ENCODE measurements at regions not wholly inside any gene's neighbourhood (a gene's known extent, or its start where the extent isn't known, plus 50 kb on each side); places are given as distances from the start of the nearest gene placed in this dataset.
A peak's percentile ranks its signal among the peaks of the same experiment; 100 is the strongest.

DNA sequence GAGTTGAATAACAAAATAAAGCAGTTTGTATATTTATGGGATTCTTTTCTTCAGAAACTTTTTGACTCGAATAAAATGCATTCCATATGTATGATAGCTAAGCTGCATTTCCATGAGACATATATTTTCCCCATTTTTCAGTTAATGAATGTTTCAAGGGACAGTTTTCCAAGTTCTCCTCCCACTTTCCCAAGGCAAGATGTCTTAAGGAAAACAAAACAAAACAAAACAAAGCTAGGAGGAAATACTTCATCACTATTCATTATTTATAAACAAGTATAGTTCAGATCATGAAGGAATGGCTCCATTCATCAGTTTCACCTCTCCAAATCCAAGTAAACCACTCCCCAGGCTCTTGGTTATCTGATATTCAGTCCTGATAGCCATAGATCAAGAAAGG lies 261.0 kb downstream of the WDR11 start:
- Histone ChIP-seq H3K27me3 (no peaks in the 10 kb centered on the region), H3K9me3 (peaks cover 0 to 13% (median 6%) of the 10 kb centered on the region in 4 donors), H3K4me3 (no peak overlapping the region), H3K36me3 (no peaks in the 10 kb centered on the region), H3K4me1 (no peaks in the 10 kb centered on the region), H3K27ac (no peak overlapping the region)
- intact Hi-C loops (cut with DNase I; ENCODE audit: low total_unique reads), result no loop called here
- 44 to 76% (median 67%) methylated on average over 1 of the region's 1 CpG for whole genome bisulfite sequencing, 5 donors
- DNase-seq, result peak in 1 of 2 donors; percentile 13
- no peak for TF ChIP-seq POLR2A (IDR thresholded peaks at IDR 0.05)
- TF ChIP-seq EP300 (IDR thresholded peaks at IDR 0.05), result no peak
- no peak for TF ChIP-seq POLR2AphosphoS5 (IDR thresholded peaks at IDR 0.05)
- TF ChIP-seq, protein P1, sequence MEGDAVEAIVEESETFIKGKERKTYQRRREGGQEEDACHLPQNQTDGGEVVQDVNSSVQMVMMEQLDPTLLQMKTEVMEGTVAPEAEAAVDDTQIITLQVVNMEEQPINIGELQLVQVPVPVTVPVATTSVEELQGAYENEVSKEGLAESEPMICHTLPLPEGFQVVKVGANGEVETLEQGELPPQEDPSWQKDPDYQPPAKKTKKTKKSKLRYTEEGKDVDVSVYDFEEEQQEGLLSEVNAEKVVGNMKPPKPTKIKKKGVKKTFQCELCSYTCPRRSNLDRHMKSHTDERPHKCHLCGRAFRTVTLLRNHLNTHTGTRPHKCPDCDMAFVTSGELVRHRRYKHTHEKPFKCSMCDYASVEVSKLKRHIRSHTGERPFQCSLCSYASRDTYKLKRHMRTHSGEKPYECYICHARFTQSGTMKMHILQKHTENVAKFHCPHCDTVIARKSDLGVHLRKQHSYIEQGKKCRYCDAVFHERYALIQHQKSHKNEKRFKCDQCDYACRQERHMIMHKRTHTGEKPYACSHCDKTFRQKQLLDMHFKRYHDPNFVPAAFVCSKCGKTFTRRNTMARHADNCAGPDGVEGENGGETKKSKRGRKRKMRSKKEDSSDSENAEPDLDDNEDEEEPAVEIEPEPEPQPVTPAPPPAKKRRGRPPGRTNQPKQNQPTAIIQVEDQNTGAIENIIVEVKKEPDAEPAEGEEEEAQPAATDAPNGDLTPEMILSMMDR (IDR thresholded peaks at IDR 0.05), result no peak

DNA sequence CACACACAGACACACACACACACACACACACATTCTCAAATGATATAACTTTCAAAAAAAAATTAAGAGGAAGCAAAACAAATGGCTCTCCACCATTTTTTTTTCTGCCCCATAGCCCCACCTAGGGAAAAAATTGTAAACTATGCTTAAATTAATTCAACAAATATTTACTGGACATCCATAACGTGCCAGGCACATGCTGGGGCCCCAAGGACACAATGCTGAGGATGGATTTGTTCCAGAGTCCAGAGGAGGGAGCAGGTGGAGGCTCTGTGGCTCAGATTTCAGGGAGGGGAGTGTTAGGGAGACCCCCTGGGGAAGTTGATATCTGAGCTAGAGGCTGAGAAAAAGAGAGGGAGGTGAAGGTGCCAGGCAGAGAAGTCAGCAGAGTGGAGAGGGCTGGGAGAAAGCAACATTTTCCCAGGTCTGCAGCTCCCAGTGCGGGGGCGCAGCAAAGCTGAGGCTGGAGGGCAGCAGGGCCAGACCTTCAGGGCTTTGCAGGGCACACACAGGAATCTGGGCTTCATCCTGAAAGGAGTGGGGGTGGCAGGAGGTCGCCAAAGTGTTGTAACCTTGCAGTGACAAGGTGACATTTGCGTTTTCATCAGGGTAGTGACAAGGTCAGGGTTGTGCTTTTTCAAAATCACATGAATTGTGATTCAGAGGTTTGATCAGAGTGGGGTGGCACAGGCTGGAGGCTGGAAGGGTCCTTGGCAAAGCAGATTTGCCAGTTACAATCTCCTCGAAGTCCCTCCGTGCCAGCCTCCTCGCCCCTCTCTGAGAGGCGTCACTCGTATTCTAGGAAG lies 261.6 kb downstream of the WDR11 start:
- intact Hi-C loops (cut with DNase I; ENCODE audit: low total_unique reads), result no loop called here

GRCh38 chr10:121113385-121113696 lies 262.2 kb downstream of the WDR11 start:
- intact Hi-C loops (cut with DNase I; ENCODE audit: low total_unique reads), result no loop called here
- no peak overlapping the region for H3K27ac ChIP-seq
- H3K27me3 ChIP-seq, result no peaks in the 10 kb centered on the region
- H3K9me3 ChIP-seq, result peaks cover 0 to 15% (median 6%) of the 10 kb centered on the region in 4 donors
- H3K4me1 ChIP-seq, result no peaks in the 10 kb centered on the region
- TF ChIP-seq POLR2AphosphoS5 (IDR thresholded peaks at IDR 0.05) (no peak), POLR2A (IDR thresholded peaks at IDR 0.05) (no peak), EP300 (IDR thresholded peaks at IDR 0.05) (no peak)
- TF ChIP-seq, protein P1 (IDR thresholded peaks at IDR 0.05), result no peak
- no peak overlapping the region for H3K4me3 ChIP-seq
- no peak for DNase-seq
- no peaks in the 10 kb centered on the region for H3K36me3 ChIP-seq

More for the DNA sequence above, 261.6 kb downstream of the WDR11 start:
- Histone ChIP-seq H3K27me3 (no peaks in the 10 kb centered on the region), H3K4me3 (no peak overlapping the region), H3K27ac (no peak overlapping the region), H3K9me3 (peaks cover 0 to 15% (median 6%) of the 10 kb centered on the region in 4 donors), H3K36me3 (no peaks in the 10 kb centered on the region), H3K4me1 (no peaks in the 10 kb centered on the region)
- WGBS, 5 donors, result 68 to 74% (median 73%) methylated on average over 10 of the region's 10 CpGs
- TF ChIP-seq POLR2AphosphoS5 (IDR thresholded peaks at IDR 0.05) (no peak), EP300 (IDR thresholded peaks at IDR 0.05) (no peak), POLR2A (IDR thresholded peaks at IDR 0.05) (no peak)
- TF ChIP-seq, protein P1 (IDR thresholded peaks at IDR 0.05), result no peak
- DNase-seq, result peak in 1 of 2 donors; percentile 30

GRCh38 chr10:121113911-121114310 lies 262.7 kb downstream of the WDR11 start:
- WGBS, 5 donors, result 77 to 87% (median 86%) methylated on average over 3 of the region's 3 CpGs
- Histone ChIP-seq H3K9me3 (peaks cover 0 to 15% (median 6%) of the 10 kb centered on the region in 4 donors), H3K27ac (no peak overlapping the region), H3K4me3 (no peak overlapping the region), H3K4me1 (no peaks in the 10 kb centered on the region), H3K27me3 (no peaks in the 10 kb centered on the region), H3K36me3 (no peaks in the 10 kb centered on the region)
- intact Hi-C loops (cut with DNase I; ENCODE audit: low total_unique reads), result no loop called here
- no peak for DNase-seq
- no peak for TF ChIP-seq POLR2A (IDR thresholded peaks at IDR 0.05)
- no peak for TF ChIP-seq EP300 (IDR thresholded peaks at IDR 0.05)
- TF ChIP-seq, protein P1 (IDR thresholded peaks at IDR 0.05), result no peak
- TF ChIP-seq POLR2AphosphoS5 (IDR thresholded peaks at IDR 0.05), result no peak

Measured in stomach (tissue), 8 donors.